DMS153 treated with DMSO at 0.1 percent for 48 hours (cell line): ENCODE measurements at regions not wholly inside any gene's neighbourhood (a gene's known extent, or its start where the extent isn't known, plus 50 kb on each side); places are given as distances from the start of the nearest gene placed in this dataset.

Experiments used
- DNase-seq: peaks from one replicate; lab custom pipeline; 2025; ENCODE audit not compliant: unreplicated experiment; lab: John Stamatoyannopoulos, UW

- no peak for DNase-seq
Measured at GRCh38 chr4:18840481-18840880, 818.9 kb upstream of the LCORL start.

GRCh38 chr4:18816228-18816895 is 794.8 kb upstream of the LCORL start:
- no peak for DNase-seq

GRCh38 chr4:18815779-18816173 is 794.2 kb upstream of the LCORL start:
- no peak for DNase-seq

DNA sequence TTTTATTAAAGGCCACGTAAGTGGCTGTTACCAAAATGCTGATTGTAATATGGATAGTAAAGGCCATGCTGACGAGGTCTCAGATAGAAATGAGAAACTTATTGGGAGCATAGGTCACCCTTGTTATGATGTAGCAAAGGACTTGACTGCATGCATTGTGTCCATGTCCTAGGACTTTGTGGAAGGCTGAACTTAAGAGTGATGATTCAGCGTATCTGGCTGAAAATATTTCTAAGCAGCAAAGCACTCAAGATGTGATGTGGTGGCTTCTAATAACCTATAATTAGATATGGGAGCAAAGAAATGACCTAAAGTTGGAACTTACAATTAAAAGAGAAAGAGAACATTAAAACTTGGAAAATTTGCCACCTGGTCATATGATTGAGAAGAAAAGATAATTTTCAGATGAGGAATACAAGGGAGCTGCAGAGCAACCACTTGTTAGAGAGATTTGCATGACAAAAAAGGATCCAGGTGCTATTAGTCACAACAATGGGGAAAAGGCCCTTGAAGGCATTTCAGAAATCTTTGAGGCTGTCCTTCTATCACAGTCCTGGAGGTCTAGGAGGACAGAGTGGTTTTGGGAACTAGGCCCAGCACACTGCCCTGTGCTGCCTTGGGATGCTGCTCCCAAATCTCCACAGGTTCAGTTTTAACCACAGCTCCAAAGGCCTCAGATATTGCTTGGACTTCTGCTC is 793.7 kb upstream of the LCORL start:
- no peak for DNase-seq

DNA sequence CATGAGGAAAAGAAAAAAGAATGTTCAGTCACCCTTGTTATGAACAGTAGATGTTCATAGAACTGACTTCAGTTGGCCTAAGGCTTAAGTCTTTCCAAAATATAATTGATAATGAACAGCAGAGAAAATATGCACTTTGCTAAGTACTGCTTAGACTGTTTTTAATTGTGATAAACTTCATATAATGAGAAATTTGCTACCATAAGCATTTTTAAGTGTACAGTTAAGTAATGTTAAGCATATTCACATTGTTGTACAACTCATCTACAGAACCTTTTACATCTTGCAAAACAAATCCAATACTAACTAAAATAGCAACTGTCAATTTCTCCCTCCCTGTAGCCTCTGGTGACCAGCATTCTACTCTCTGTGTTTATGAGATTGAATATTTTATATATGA is 792.2 kb upstream of the LCORL start:
- no peak for DNase-seq

- no peak for DNase-seq
Measured at GRCh38 chr4:18813055-18813454, 791.5 kb upstream of the LCORL start.

GRCh38 chr4:18803781-18804180 is 782.2 kb upstream of the LCORL start:
- no peak for DNase-seq

- no peak for DNase-seq
Measured at GRCh38 chr4:18798123-18798522, 776.6 kb upstream of the LCORL start.

DNA sequence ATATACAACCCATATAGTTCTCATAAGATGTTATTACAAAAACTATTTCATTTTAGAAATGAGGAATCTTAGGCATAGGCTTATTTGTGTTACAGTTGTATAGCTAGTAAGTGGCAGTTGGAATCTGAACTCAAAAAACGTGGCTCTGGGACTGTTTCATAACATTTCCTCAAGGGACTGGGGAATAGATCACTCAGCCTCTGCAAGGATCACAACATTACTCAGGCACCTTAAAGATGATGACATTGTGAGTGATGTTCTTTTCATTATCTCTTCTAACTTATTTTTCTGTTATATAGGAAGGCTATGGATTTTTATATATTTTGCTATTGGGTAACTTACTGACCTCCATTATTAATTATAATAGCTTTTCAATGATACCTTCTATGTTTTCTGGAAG is 774.2 kb upstream of the LCORL start:
- no peak for DNase-seq

- DNase-seq, result no peak
Measured at GRCh38 chr4:18777190-18777930, 755.8 kb upstream of the LCORL start.

- no peak for DNase-seq
Measured at GRCh38 chr4:18767921-18768320, 746.4 kb upstream of the LCORL start.

DNA sequence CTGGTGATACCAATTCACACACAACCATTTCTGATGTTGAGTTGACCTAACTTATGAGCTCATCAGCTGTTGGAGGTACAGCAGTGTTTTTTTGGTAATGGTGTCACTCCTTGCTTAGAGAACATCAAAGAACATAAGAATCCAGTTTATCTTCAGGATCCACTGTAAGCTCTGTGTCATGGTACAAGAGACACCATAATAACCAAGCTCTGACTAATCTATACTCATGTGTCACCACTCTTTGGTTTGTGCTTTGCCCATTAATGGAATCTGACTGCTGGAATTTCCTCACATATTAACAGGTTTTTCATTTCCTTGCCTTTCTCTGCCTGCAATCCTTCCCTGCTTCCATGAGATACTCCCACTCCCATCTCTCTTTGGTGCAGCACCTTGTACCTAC is 735.1 kb upstream of the LCORL start:
- no peak for DNase-seq

GRCh38 chr4:18754180-18754579 is 732.6 kb upstream of the LCORL start:
- no peak for DNase-seq

GRCh38 chr4:18751083-18751482 is 729.5 kb upstream of the LCORL start:
- DNase-seq, result no peak

DNA sequence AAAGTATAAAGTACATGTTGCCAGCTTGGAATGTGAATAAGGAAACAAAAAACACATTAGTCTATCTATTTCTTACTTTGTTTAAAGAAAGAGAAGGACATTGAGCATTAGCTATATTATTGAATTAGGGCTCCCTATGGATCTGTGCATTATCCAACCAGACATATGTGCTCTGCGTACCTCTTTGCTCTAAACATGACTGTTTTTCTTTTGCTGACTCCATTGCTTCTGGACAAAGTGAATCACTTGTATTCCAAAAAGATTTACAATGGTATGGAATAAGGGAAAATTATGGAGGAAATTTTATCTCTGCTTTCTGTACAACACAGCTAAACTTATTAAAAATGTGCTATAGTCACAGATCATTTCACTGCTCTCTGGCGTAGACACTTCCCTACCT is 727.8 kb upstream of the LCORL start:
- no peak for DNase-seq

DNA sequence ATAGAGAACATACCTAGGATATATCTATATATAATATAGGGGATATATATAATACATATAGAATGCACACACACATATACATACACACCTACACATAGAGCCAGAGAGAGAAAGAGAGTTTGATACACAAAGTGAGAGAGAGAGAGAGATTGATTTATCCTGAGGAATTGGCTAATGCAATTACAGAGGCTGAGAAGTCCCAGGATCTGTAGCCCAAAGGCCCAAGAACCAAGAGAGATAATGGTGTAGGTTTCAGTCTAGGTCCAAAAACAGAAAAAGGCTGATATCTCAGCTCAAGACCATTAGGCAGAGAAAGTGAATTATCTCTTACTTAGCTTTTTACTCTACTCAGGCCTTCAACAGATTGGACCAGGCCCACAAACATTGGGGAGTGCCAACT is 715.0 kb upstream of the LCORL start:
- DNase-seq, result no peak

- DNase-seq, result no peak
Measured at GRCh38 chr4:18735740-18736268, 714.2 kb upstream of the LCORL start.

GRCh38 chr4:18734405-18734804 is 712.9 kb upstream of the LCORL start:
- no peak for DNase-seq

DNA sequence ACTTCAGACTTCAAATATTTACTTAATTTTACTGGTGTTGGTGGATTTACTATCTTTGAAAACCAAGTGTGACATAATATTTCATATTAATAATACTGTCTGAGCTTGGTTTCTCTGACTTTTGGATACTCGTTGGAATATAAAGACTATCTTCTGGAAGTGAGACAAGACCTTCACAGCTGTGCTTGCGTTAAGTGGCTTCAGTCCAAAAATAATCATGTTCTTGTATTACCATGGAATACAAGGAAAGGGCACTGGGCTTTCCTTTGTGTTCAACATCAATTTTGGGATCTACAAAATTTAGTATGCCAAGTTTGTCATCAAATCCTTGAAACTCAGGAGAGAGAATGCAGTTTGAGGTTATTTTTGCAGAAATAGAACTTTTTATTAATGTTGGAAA is 712.4 kb upstream of the LCORL start:
- DNase-seq, result no peak

DNA sequence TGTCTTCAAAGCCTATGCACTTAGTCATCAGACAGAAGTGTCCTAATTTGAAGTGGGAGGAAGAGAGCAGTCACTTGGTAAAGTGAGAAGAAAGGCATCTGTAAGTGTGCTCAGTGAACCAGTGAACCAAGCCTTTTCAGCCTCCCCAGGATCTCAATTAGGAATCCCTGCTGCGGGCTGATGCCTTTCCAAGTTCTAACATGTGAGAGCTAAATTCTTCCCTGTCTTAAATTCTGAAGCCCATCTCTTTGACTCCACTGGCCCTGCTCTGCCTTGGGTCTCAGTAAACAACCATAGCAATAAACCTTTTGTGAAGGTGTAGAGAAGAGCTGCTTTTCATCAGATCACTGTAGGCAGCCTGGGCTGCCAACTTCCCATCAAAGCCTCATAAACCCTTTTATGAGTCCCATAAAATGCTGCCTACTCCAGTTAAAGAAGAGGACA is 701.2 kb upstream of the LCORL start:
- DNase-seq, result no peak

DNA sequence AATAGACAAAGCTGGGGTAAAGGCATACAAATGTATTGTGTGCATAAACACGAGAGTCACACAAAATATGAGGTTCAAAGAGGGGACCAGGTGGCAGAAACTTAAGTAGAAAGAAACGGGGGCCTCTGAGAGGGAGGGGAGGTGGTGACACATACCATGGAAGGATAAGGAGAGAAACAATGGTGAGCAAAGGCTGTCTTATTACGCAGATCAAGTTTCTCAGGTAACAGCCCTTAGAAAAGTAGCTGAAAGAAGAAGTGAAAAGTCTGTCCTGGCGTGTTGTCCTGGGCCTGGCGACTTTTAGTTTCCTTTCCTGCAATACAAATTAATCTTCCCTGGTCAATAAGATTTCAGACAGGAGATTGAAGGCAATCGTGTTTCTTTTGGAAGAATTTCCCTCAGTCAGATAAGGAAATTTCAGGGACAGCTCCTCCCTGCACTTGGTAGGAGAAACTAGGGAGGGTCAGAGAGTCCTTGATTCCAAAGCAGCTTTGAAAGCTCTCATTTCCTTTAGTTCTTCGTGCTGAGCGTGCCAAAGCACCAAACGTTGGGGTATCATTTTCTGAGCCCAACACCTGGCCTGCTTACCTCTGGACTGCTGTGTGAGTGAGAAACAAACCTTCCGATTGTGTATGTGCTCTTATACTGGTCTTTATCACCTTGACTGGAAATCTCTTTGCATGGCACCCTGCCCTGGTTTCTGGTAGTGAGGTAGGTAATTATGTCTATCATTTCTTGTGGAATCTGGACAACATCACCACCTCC is 676.7 kb upstream of the LCORL start:
- DNase-seq, result no peak
